ENCODE measurements at regions not wholly inside any gene's neighbourhood (a gene's known extent, or its start where the extent isn't known, plus 50 kb on each side); places are given as distances from the start of the nearest gene placed in this dataset.

DNA sequence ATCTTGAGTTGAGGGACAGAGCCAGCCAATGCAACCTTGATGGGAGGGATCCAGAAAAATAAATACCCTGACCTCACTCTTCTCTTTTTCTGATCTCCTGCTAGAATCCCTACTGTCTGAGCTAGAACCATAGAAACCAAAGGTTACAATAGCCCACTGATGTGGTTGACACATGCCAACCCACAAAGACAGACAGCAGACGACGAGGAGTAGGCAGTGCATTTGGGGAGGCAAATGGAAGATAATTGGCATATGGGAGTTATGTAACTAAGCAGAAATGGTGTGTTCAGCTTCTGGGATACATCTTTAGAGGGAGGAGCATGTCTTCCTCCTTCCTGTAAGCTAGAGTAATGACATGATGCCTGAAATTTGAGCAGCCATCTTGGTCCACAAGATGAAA is 171.7 kb upstream of the FGGY start:
- TF ChIP-seq POLR2A (IDR thresholded peaks at IDR 0.05), result no peak
- TF ChIP-seq, protein P1, sequence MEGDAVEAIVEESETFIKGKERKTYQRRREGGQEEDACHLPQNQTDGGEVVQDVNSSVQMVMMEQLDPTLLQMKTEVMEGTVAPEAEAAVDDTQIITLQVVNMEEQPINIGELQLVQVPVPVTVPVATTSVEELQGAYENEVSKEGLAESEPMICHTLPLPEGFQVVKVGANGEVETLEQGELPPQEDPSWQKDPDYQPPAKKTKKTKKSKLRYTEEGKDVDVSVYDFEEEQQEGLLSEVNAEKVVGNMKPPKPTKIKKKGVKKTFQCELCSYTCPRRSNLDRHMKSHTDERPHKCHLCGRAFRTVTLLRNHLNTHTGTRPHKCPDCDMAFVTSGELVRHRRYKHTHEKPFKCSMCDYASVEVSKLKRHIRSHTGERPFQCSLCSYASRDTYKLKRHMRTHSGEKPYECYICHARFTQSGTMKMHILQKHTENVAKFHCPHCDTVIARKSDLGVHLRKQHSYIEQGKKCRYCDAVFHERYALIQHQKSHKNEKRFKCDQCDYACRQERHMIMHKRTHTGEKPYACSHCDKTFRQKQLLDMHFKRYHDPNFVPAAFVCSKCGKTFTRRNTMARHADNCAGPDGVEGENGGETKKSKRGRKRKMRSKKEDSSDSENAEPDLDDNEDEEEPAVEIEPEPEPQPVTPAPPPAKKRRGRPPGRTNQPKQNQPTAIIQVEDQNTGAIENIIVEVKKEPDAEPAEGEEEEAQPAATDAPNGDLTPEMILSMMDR (IDR thresholded peaks at IDR 0.05), result no peak

All from lower leg skin (tissue), 3 donors.